IMR-90 (cell line): ENCODE measurements at regions not wholly inside any gene's neighbourhood (a gene's known extent, or its start where the extent isn't known, plus 50 kb on each side); places are given as distances from the start of the nearest gene placed in this dataset.

Experiments used
- ATAC-seq: fragments of 200-7000 bp; cut with Tn5 transposase; 2 replicates; pipeline ENCODE4 v1.9.1; 2020; ENCODE audit warnings: low read depth, mild to moderate bottlenecking, moderate library complexity
- BruUV-seq: library from RNA; stranded (reverse); fragments of 400-500 nt; replicated peaks from 2 replicates; lab custom pipeline; 2021; lab: Mats Ljungman, UMichigan
- CTCF ChIA-PET: fragments of 300-600 bp; formaldehyde crosslinking; extraction: SDS; loops from one replicate; lab custom pipeline; 2021; ENCODE audit warnings: antibody characterized with exemption; lab: Yijun Ruan, JAX
- POLR2A ChIA-PET: fragments of 300-600 bp; sonication (Branson Sonifier 250); formaldehyde crosslinking; loops from one replicate; lab custom pipeline; 2022; ENCODE audit warnings: antibody characterized with exemption; ENCODE audit not compliant: unreplicated experiment; lab: Charles Lee
- DNase-seq: peaks from one replicate; pipeline ENCODE4 v3.0.0; 2013
- H2AFZ ChIP-seq: replicated peaks from 2 replicates; pipeline ENCODE3; 2013; ENCODE audit warnings: low read length, mild to moderate bottlenecking; ENCODE audit not compliant: poor library complexity
- H2AK5ac ChIP-seq: 2 replicates; pipeline ENCODE4 v1.6.1; 2013; ENCODE audit warnings: low read depth, low read length, inconsistent platforms
- H2AK9ac ChIP-seq: replicated peaks from 2 replicates; pipeline ENCODE3; 2013; ENCODE audit warnings: mild to moderate bottlenecking, low read depth, low read length, moderate library complexity; ENCODE audit not compliant: poor library complexity
- H2BK120ac ChIP-seq: 2 replicates; pipeline ENCODE4 v1.6.1; 2013; ENCODE audit warnings: low read depth, low read length, inconsistent platforms
- H2BK15ac ChIP-seq: 3 replicates; pipeline ENCODE4 v1.6.1; 2013; ENCODE audit warnings: low read depth, low read length, inconsistent platforms
- H2BK20ac ChIP-seq: 2 replicates; pipeline ENCODE4 v1.6.1; 2013; ENCODE audit warnings: low read depth, mild to moderate bottlenecking, inconsistent platforms, low read length, moderate library complexity
- H2BK5ac ChIP-seq: 2 replicates; pipeline ENCODE4 v1.6.1; 2013; ENCODE audit warnings: mild to moderate bottlenecking, low read depth, low read length, inconsistent platforms; ENCODE audit not compliant: poor library complexity, severe bottlenecking
- H3K14ac ChIP-seq: replicated peaks from 2 replicates; pipeline ENCODE4 v1.6.1; 2013; ENCODE audit warnings: low read depth, low read length, inconsistent platforms
- H3K18ac ChIP-seq: 2 replicates; pipeline ENCODE4 v1.6.1; 2013; ENCODE audit warnings: low read depth, low read length, control low read depth
- H3K23ac ChIP-seq: 2 replicates; pipeline ENCODE4 v1.6.1; 2013; ENCODE audit warnings: low read depth, low read length, inconsistent platforms
- H3K27ac ChIP-seq: 2 replicates; pipeline ENCODE4 v1.5.1; 2013; ENCODE audit warnings: mild to moderate bottlenecking, control low read depth, low read length; ENCODE audit not compliant: insufficient read depth
- H3K27me3 ChIP-seq: 2 replicates; pipeline ENCODE4 v1.6.1; 2013; ENCODE audit warnings: low read length; ENCODE audit not compliant: control insufficient read depth, insufficient read depth
- H3K36me3 ChIP-seq: 2 replicates; pipeline ENCODE4 v1.6.1; 2013; ENCODE audit warnings: low read length, mixed read lengths; ENCODE audit not compliant: control insufficient read depth, insufficient read depth
- H3K4ac ChIP-seq: 2 replicates; pipeline ENCODE4 v1.6.1; 2013; ENCODE audit warnings: low read depth, low read length, inconsistent platforms
- H3K4me1 ChIP-seq: 2 replicates; pipeline ENCODE4 v1.6.1; 2013; ENCODE audit warnings: low read length, mixed read lengths; ENCODE audit not compliant: control insufficient read depth, insufficient read depth
- H3K4me2 ChIP-seq: 2 replicates; pipeline ENCODE4 v1.6.1; 2013; ENCODE audit warnings: low read depth, mild to moderate bottlenecking, control low read depth, low read length, moderate library complexity
- H3K4me3 ChIP-seq: 2 replicates; pipeline ENCODE4 v1.5.1; 2013; ENCODE audit warnings: low read depth, mild to moderate bottlenecking, control low read depth, low read length, moderate library complexity; ENCODE audit not compliant: insufficient read depth
- H3K56ac ChIP-seq: 2 replicates; pipeline ENCODE4 v1.6.1; 2013; ENCODE audit warnings: low read length, inconsistent platforms; ENCODE audit not compliant: insufficient read depth; ENCODE audit errors: extremely low read depth
- H3K79me1 ChIP-seq, 2 experiments: 2 replicates each; pipeline ENCODE4 v1.6.1; 2013; ENCODE audit warnings: low read length in 2 of 2, inconsistent platforms in 1 of 2, low read depth in 1 of 2
- H3K9ac ChIP-seq: 2 replicates; pipeline ENCODE4 v1.6.1; 2013; ENCODE audit warnings: low read depth, low read length, control low read depth
- H3K9me1 ChIP-seq: 2 replicates; pipeline ENCODE4 v1.6.1; 2013; ENCODE audit warnings: low read length, inconsistent platforms; ENCODE audit not compliant: insufficient read depth
- H3K9me3 ChIP-seq: 2 replicates; pipeline ENCODE4 v1.6.1; 2013; ENCODE audit warnings: low read length; ENCODE audit not compliant: control insufficient read depth, insufficient read depth
- H4K20me1 ChIP-seq: 2 replicates; pipeline ENCODE4 v1.6.1; 2013; ENCODE audit warnings: low read length, inconsistent platforms; ENCODE audit not compliant: insufficient read depth
- H4K5ac ChIP-seq: 2 replicates; pipeline ENCODE4 v1.6.1; 2013; ENCODE audit warnings: mild to moderate bottlenecking, low read depth, low read length, control low read depth
- H4K8ac ChIP-seq, 2 experiments: 2 replicates each; pipeline ENCODE4 v1.6.1; 2013; ENCODE audit warnings: low read depth in 2 of 2, low read length in 2 of 2, control low read depth in 1 of 2, inconsistent platforms in 1 of 2
- H4K91ac ChIP-seq: 2 replicates; pipeline ENCODE4 v1.6.1; 2013; ENCODE audit warnings: low read depth, low read length, inconsistent platforms; ENCODE audit not compliant: insufficient read depth
- BHLHE40 ChIP-seq: fragments of 150-350 bp; IDR thresholded peaks from 2 replicates; pipeline ENCODE4 v1.6.1; 2016; ENCODE audit warnings: mild to moderate bottlenecking, low read depth, low read length
- FOS ChIP-seq: fragments of 150-350 bp; IDR thresholded peaks from 2 replicates; pipeline ENCODE4 v1.6.1; 2016; ENCODE audit warnings: low read depth, low read length
- NFE2L2 ChIP-seq: fragments of 150-350 bp; IDR thresholded peaks from 2 replicates; pipeline ENCODE4 v1.6.1; 2016; ENCODE audit warnings: low read depth, mild to moderate bottlenecking, low read length
- RCOR1 ChIP-seq: IDR thresholded peaks from 2 replicates; pipeline ENCODE4 v1.6.1; 2012; ENCODE audit warnings: mild to moderate bottlenecking, low read length, improper control_type of control experiment; ENCODE audit not compliant: insufficient replicate concordance
- RFX5 ChIP-seq: IDR thresholded peaks from 2 replicates; pipeline ENCODE4 v1.8.0; 2012; ENCODE audit warnings: low read depth, mild to moderate bottlenecking, low read length, moderate library complexity
- SMC3 ChIP-seq: fragments of 150-350 bp; IDR thresholded peaks from 2 replicates; pipeline ENCODE4 v1.6.1; 2016; ENCODE audit warnings: low read depth, mild to moderate bottlenecking, antibody characterized with exemption, low read length, moderate library complexity
- WGBS, 2 experiments: methylation state at CpG; one replicate each; pipeline versions ENCODE4 v1.1.5 to v1.1.7; 2013; ENCODE audit warnings: missing lambda C conversion rate in 2 of 2; ENCODE audit not compliant: insufficient read length in 1 of 2; ENCODE audit errors: extremely low coverage in 2 of 2; 5-methylcytosine and 5-hydroxymethylcytosine counted together
- dilution Hi-C: fragments of 300-500 bp; cut with HindIII; formaldehyde crosslinking; loops from one replicate; pipeline ENCODE4 v1.14.3; 2018; ENCODE audit warnings: low sequenced_read_pairs; ENCODE audit not compliant: unreplicated experiment
- in situ Hi-C: fragments of 300-500 bp; cut with MboI; formaldehyde crosslinking; loops from 3 replicates; pipeline ENCODE4 v1.14.3; 2019; ENCODE audit warnings: low sequenced_read_pairs, inconsistent platforms, mixed read lengths
- intact Hi-C: fragments of 100-400 bp; cut with micrococcal nuclease; formaldehyde crosslinking; loops from 2 replicates; pipeline ENCODE4 v1.10.0; 2022

- no peak overlapping the region for H2AFZ ChIP-seq
- CTCF ChIA-PET = no interaction called here
- WGBS, 2 experiments = 83% methylated on average over 3 of the region's 12 CpGs; no CpG with 5 or more reads in 1 of the 2 experiments
Measured at GRCh38 chr1:78728359-78728758, 78.7 kb downstream of the IFI44 start.

More at GRCh38 chr1:78728359-78728758, 78.7 kb downstream of the IFI44 start:
- no peak overlapping the region for H2AK5ac ChIP-seq
- no peak overlapping the region for H4K8ac ChIP-seq
- no peak overlapping the region for H3K27ac ChIP-seq
- no peak overlapping the region for H2BK20ac ChIP-seq
- H3K4me3 ChIP-seq = no peak overlapping the region
- TF ChIP-seq FOS (no peak), RCOR1 (no peak), BHLHE40 (no peak), SMC3 (no peak), RFX5 (no peak), NFE2L2 (no peak)
- no peak overlapping the region for H3K14ac ChIP-seq
- H2BK15ac ChIP-seq = no peak overlapping the region
- H4K20me1 ChIP-seq = no peaks in the 10 kb centered on the region
- no peak overlapping the region for H2AK9ac ChIP-seq
- H3K9ac ChIP-seq = no peak overlapping the region
- 0 out of 2 replicates have a peak, but pooled peaks cover 3% of the 10 kb centered on the region for H3K27me3 ChIP-seq
- H2BK120ac ChIP-seq = no peak overlapping the region
- H4K5ac ChIP-seq = no peak overlapping the region
- DNase-seq (no peak), ATAC-seq (no peak)
- in situ Hi-C loops (no loop called here), intact Hi-C loops (no loop called here), dilution Hi-C loops (no loop called here)
- H3K4ac ChIP-seq = no peak overlapping the region
- no peak overlapping the region for H2BK5ac ChIP-seq
- H3K56ac ChIP-seq = no peak overlapping the region
- H3K4me1 ChIP-seq = no peaks in the 10 kb centered on the region
- no peaks in the 10 kb centered on the region for H3K36me3 ChIP-seq
- H3K9me3 ChIP-seq = no peaks in the 10 kb centered on the region
- H3K9me1 ChIP-seq = no peaks in the 10 kb centered on the region
- BruUV-seq = no TSS peak
- H3K23ac ChIP-seq = no peak overlapping the region
- no peak overlapping the region for H4K91ac ChIP-seq
- no peak overlapping the region for H3K18ac ChIP-seq
- POLR2A ChIA-PET = no interaction called here
- no peaks in the 10 kb centered on the region for H3K79me1 ChIP-seq
- H3K4me2 ChIP-seq = no peak overlapping the region
